ENCODE measurements at regions not wholly inside any gene's neighbourhood (a gene's known extent, or its start where the extent isn't known, plus 50 kb on each side); places are given as distances from the start of the nearest gene placed in this dataset.
"Not testable (repeated sequence)": the region's sequence is repeated elsewhere in the genome, so short reads cannot be mapped to it uniquely, and the experiment has no call there.

DNA sequence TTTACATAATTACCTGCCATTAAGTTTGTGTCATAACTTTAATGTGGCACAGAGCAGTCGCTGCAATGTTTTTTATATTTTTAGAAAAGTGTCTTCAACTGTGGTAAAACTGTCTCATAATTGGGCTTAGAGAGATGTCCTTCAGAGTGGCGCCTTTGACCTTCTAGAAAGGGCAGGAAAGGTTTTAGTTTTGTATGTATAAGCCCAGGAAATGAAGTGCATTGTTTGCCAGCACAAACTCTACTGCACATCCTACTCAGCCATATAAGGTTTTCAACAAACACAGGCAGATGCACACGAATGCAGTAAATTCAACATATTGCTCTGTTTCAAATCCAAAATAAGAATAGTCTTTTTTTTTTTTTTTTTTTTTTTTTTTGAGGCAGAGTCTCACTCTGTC lies 201.4 kb downstream of the ALDH8A1 start:
- Histone ChIP-seq H3K27ac (no peak overlapping the region), H3K27me3 (no peaks in the 10 kb centered on the region), H3K36me3 (replicated peaks in 1 of 2) (no peaks in the 10 kb centered on the region), H3K4me3 (no peak overlapping the region), H3K9me3 (replicated peaks in 1 of 3) (no peaks in the 10 kb centered on the region), H3K4me1 (replicated peaks in 1 of 2) (no peaks in the 10 kb centered on the region)
- 48 to 51% (median 49%) methylated on average over 3 of the region's 3 CpGs for WGBS, 4 donors
- DNase-seq: no peak
- intact Hi-C loops (cut with DNase I): no loop called here
- TF ChIP-seq CTCF (IDR thresholded peaks at IDR 0.05) (no peak), POLR2A (IDR thresholded peaks at IDR 0.05) (no peak)

DNA sequence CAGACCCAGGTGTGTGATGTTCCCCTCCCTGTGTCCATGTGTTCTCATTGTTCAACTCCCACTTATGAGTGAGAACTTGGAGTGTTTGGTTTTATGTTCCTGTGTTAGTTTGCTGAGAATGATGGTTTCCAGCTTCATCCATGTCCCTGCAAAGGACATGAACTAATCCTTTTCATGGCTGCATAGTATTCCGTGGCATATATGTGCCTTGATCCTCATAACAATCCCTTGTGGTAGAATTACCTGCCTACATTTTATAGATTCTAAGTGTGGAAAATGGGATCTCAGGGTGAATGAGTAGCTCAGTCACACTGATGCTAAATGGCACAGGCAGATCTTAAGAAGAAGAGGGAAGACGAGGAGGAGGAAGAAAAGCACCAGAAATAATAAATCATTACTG lies 202.7 kb downstream of the ALDH8A1 start:
- H3K4me1 ChIP-seq (replicated peaks in 1 of 2); DNase-seq; H3K27ac ChIP-seq; H3K36me3 ChIP-seq (replicated peaks in 1 of 2); intact Hi-C loops (cut with DNase I); H3K4me3 ChIP-seq; H3K9me3 ChIP-seq (replicated peaks in 1 of 3); H3K27me3 ChIP-seq: not testable (repeated sequence)
- 83 to 88% (median 86%) methylated on average over 2 of the region's 2 CpGs for WGBS, 4 donors

DNA sequence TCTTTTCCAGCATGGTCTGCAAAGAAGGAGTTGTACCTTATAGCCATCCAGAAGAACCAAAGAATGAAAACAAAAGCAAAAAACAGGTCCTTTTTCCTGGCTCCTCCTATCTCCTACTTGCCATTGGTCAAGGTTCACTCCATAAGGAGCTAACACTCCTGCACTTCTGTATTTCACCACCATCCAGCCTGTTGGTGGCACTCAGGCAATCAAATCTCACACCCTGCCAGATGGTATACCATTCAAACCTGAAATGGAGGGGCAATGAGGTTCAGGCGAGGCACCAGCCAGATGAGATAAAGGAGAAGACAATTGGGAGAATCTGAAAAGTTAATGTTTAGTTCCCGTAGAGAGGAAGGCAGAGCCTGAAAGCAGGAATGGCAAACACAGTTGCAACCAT lies 203.8 kb downstream of the ALDH8A1 start:
- Histone ChIP-seq H3K27ac (no peak overlapping the region), H3K4me1 (replicated peaks in 1 of 2) (no peaks in the 10 kb centered on the region), H3K27me3 (no peaks in the 10 kb centered on the region), H3K36me3 (replicated peaks in 1 of 2) (no peaks in the 10 kb centered on the region), H3K4me3 (no peak overlapping the region), H3K9me3 (replicated peaks in 1 of 3) (no peaks in the 10 kb centered on the region)
- DNase-seq: no peak
- WGBS, 4 donors: 88 to 94% (median 92%) methylated on average over 2 of the region's 2 CpGs
- TF ChIP-seq CTCF (IDR thresholded peaks at IDR 0.05) (no peak), POLR2A (IDR thresholded peaks at IDR 0.05) (no peak)
- intact Hi-C loops (cut with DNase I): no loop called here

- intact Hi-C loops (cut with DNase I); H3K27ac ChIP-seq; H3K9me3 ChIP-seq (replicated peaks in 1 of 3); H3K36me3 ChIP-seq (replicated peaks in 1 of 2); H3K27me3 ChIP-seq; H3K4me1 ChIP-seq (replicated peaks in 1 of 2); H3K4me3 ChIP-seq: not testable (repeated sequence)
- WGBS, 4 donors: 67 to 84% (median 78%) methylated on average over 8 of the region's 8 CpGs
- DNase-seq: peak in 4 of 7 donors; percentile 12 to 52 (median 42)
Measured at GRCh38 chr6:134745192-134745591, 204.7 kb downstream of the ALDH8A1 start.

GRCh38 chr6:134744301-134744700 lies 205.6 kb downstream of the ALDH8A1 start:
- Histone ChIP-seq H3K36me3 (replicated peaks in 1 of 2) (no peaks in the 10 kb centered on the region), H3K4me1 (replicated peaks in 1 of 2) (peaks cover 0 to 15% of the 10 kb centered on the region in 2 donors), H3K9me3 (replicated peaks in 1 of 3) (no peaks in the 10 kb centered on the region), H3K4me3 (no peak overlapping the region), H3K27ac (no peak overlapping the region), H3K27me3 (no peaks in the 10 kb centered on the region)
- TF ChIP-seq CTCF (IDR thresholded peaks at IDR 0.05) (no peak), POLR2A (IDR thresholded peaks at IDR 0.05) (no peak)
- no peak for DNase-seq
- intact Hi-C loops (cut with DNase I): no loop called here

Data from adrenal gland (tissue), 9 donors.